Parathyroid adenoma (tissue), 2 donors: ENCODE measurements at regions not wholly inside any gene's neighbourhood (a gene's known extent, or its start where the extent isn't known, plus 50 kb on each side); places are given as distances from the start of the nearest gene placed in this dataset.

ENCODE experiments used
- H2AFZ ChIP-seq: fragments of 300-600 bp; sonication (generic); one replicate; pipeline ENCODE4 v1.7.0; 2017; ENCODE audit warnings: antibody characterized with exemption, mild to moderate bottlenecking
- H3K27ac ChIP-seq: fragments of 300-600 bp; sonication (generic); one replicate; pipeline ENCODE4 v1.7.0; 2017
- H3K27me3 ChIP-seq: fragments of 300-600 bp; sonication (generic); one replicate; pipeline ENCODE4 v1.7.0; 2017; ENCODE audit warnings: low read length; ENCODE audit not compliant: control insufficient read depth, insufficient read depth
- H3K36me3 ChIP-seq: fragments of 300-600 bp; sonication (generic); one replicate; pipeline ENCODE4 v1.7.0; 2017; ENCODE audit warnings: low read length; ENCODE audit not compliant: control insufficient read depth, insufficient read depth
- H3K4me1 ChIP-seq: fragments of 300-600 bp; sonication (generic); one replicate; pipeline ENCODE4 v1.7.0; 2017; ENCODE audit warnings: control low read depth
- H3K4me2 ChIP-seq: fragments of 300-600 bp; sonication (generic); one replicate; pipeline ENCODE4 v1.7.0; 2017; ENCODE audit warnings: low read length
- H3K4me3 ChIP-seq: fragments of 300-600 bp; sonication (generic); one replicate; pipeline ENCODE4 v1.7.0; 2017; ENCODE audit warnings: low read depth, low read length
- H3K79me2 ChIP-seq: fragments of 300-600 bp; sonication (generic); one replicate; pipeline ENCODE4 v1.7.0; 2017; ENCODE audit warnings: control low read depth
- H3K9ac ChIP-seq: fragments of 300-600 bp; sonication (generic); one replicate; pipeline ENCODE4 v1.7.0; 2017; ENCODE audit warnings: mild to moderate bottlenecking
- H3K9me3 ChIP-seq: fragments of 300-600 bp; sonication (generic); one replicate; pipeline ENCODE4 v1.7.0; 2017; ENCODE audit warnings: low read length; ENCODE audit not compliant: control insufficient read depth
- CTCF ChIP-seq: fragments of 300-600 bp; sonication (generic); IDR thresholded peaks from one replicate; pipeline ENCODE4 v1.7.0; 2017; ENCODE audit warnings: antibody characterized with exemption, mild to moderate bottlenecking
- donor health status: primary hyperparathyroidism.

- H2AFZ ChIP-seq, result no peak overlapping the region
- H3K27ac ChIP-seq, result no peak overlapping the region
- no peaks in the 10 kb centered on the region for H3K79me2 ChIP-seq
- no peak overlapping the region for H3K4me3 ChIP-seq
- no peak for TF ChIP-seq CTCF
- no peaks in the 10 kb centered on the region for H3K4me1 ChIP-seq
- no peaks in the 10 kb centered on the region for H3K36me3 ChIP-seq
- no peak overlapping the region for H3K4me2 ChIP-seq
- no peaks in the 10 kb centered on the region for H3K9me3 ChIP-seq
- no peak overlapping the region for H3K9ac ChIP-seq
- no peaks in the 10 kb centered on the region for H3K27me3 ChIP-seq
Measured at GRCh38 chr5:34570721-34571676, 85.1 kb upstream of the RAI14 start.

- Histone ChIP-seq H2AFZ (no peak overlapping the region), H3K9ac (no peak overlapping the region), H3K79me2 (no peaks in the 10 kb centered on the region), H3K4me2 (no peak overlapping the region), H3K27ac (no peak overlapping the region), H3K27me3 (no peaks in the 10 kb centered on the region), H3K4me3 (no peak overlapping the region), H3K4me1 (no peaks in the 10 kb centered on the region), H3K9me3 (no peaks in the 10 kb centered on the region), H3K36me3 (no peaks in the 10 kb centered on the region)
- no peak for TF ChIP-seq CTCF
Measured at GRCh38 chr5:34571677-34572041, 84.5 kb upstream of the RAI14 start.

DNA sequence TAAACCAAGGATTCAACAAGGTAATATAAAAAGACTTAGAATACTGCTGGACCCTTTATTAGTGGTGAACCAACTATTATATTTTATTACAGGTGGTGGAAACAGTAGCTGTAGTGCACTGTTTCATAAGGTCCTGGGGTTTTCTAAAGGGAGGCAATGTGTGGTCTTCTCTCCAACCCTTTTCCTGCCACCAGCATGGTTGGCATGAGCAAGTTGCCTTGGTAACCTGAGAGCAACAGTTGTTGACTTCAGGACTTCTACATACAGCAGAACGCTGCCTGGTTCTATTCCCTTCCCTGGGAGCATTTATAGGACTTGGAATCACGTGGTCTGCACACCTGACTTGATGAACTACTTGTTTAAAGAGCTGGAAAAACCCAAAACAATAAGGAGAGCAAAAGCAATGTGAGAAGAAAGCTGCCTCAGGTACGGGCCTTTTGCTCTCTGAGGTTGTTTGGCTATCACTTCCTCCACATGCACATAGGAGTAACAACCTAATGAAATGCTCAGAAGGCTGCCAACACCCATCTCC is 81.1 kb upstream of the RAI14 start:
- TF ChIP-seq CTCF, result no peak
- H3K36me3 ChIP-seq, result no peaks in the 10 kb centered on the region
- H3K4me2 ChIP-seq, result no peak overlapping the region
- no peak overlapping the region for H3K4me3 ChIP-seq
- no peaks in the 10 kb centered on the region for H3K4me1 ChIP-seq
- no peaks in the 10 kb centered on the region for H3K79me2 ChIP-seq
- no peak overlapping the region for H3K9ac ChIP-seq
- H2AFZ ChIP-seq, result no peak overlapping the region
- H3K27me3 ChIP-seq, result no peaks in the 10 kb centered on the region
- H3K27ac ChIP-seq, result no peak overlapping the region
- H3K9me3 ChIP-seq, result no peaks in the 10 kb centered on the region

- H3K79me2 ChIP-seq, result no peaks in the 10 kb centered on the region
- no peaks in the 10 kb centered on the region for H3K9me3 ChIP-seq
- no peak overlapping the region for H3K9ac ChIP-seq
- H3K4me1 ChIP-seq, result no peaks in the 10 kb centered on the region
- no peak for TF ChIP-seq CTCF
- H3K27ac ChIP-seq, result no peak overlapping the region
- H3K4me3 ChIP-seq, result no peak overlapping the region
- H3K36me3 ChIP-seq, result no peaks in the 10 kb centered on the region
- H3K4me2 ChIP-seq, result no peak overlapping the region
- no peaks in the 10 kb centered on the region for H3K27me3 ChIP-seq
- H2AFZ ChIP-seq, result no peak overlapping the region
Measured at GRCh38 chr5:34576891-34577666, 79.0 kb upstream of the RAI14 start.
